Heart left ventricle (tissue), 13 donors: ENCODE measurements at regions not wholly inside any gene's neighbourhood (a gene's known extent, or its start where the extent isn't known, plus 50 kb on each side); places are given as distances from the start of the nearest gene placed in this dataset.

ENCODE experiments used
- CTCF ChIP-seq, 12 donors: fragments of 200-600 bp; sonication (generic) in 4 of 12; IDR thresholded peaks; one replicate each; pipeline versions ENCODE4 v1.5.0 to v1.8.0; 2018 to 2022; ENCODE audit warnings: antibody characterized with exemption in 12 of 12, mild to moderate bottlenecking in 5 of 12
- POLR2A ChIP-seq, 2 donors: fragments of 450-650 bp; IDR thresholded peaks; one replicate each; pipeline ENCODE4 v1.6.1; 2017; ENCODE audit warnings: antibody characterized with exemption in 2 of 2, mild to moderate bottlenecking in 2 of 2, moderate library complexity in 2 of 2
- donor health status: ischemic (EF 13 %, LVEDD 7.1; RV severe dilation, severe dysfunction).
- donor health status: DM: no; HTN: yes; CAD: no.
- donor health status: DM: no; HTN: no; CAD: no.
- donor health status: ischemic (EF 25% LVEDD 6.9; RV normal size, moderate dysfunction).
- donor health status: ischemic (EF 25% LVEDD 5.7; RV mildly dilated, moderate dysfunction).
- donor health status: ischemic (EF 35%, LVEDD 5.7; RV mildly dilated, moderate dysfunction).
- donor health status: nonischemic (EF 11% LVEDD 7.7; RV severe dilation, severe dysfunction).
- donor health status: DM: yes; HTN: yes; CAD: no.
- donor health status: PGD.
- donor health status: ischemic (EF 29% LVEDD 5.4; RV normal size, mild dysfunction).
- donor health status: nonischemic (EF 23%, LVEDD 6.1; RV moderate dilation, normal function).

DNA sequence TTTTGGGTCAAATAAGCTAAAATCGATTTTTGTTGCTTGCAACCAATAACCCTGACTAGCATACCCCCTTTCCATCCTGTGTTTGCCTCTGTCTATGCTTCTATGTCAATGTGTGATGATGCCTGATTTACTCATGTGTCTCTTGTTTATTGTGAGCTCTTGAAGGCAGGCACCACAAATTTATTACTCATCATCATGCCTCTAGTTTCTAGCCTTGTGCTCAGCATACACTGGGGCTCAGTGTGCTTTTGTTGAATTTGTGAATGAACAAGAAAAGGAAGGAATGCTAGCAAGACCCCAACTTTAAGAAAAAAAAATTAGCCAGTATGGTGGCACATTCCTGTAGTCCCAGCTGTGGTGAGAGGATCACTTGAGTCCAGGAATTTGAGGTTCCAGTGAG, 119.1 kb upstream of the GPR139 start:
- TF ChIP-seq CTCF (IDR thresholded peaks at IDR 0.05) (no peak), POLR2A (IDR thresholded peaks at IDR 0.05) (no peak)
